GM12864 (cell line): ENCODE measurements at regions not wholly inside any gene's neighbourhood (a gene's known extent, or its start where the extent isn't known, plus 50 kb on each side); places are given as distances from the start of the nearest gene placed in this dataset.

Experiments
- DNase-seq: peaks from one replicate; pipeline ENCODE4 v3.0.0-alpha.2; 2011; ENCODE audit warnings: low read depth
- H3K4me3 ChIP-seq: 2 replicates; pipeline ENCODE4 v1.5.1; 2011; ENCODE audit warnings: mild to moderate bottlenecking, low read depth, low read length, control low read depth
- TF ChIP-seq, protein P1 (sequence below): IDR thresholded peaks from 2 replicates; pipeline ENCODE4 v1.5.1; 2011; ENCODE audit warnings: low read depth, mild to moderate bottlenecking, moderate library complexity, low read length, control low read depth, inconsistent platforms; ENCODE audit errors: missing control alignments

DNA sequence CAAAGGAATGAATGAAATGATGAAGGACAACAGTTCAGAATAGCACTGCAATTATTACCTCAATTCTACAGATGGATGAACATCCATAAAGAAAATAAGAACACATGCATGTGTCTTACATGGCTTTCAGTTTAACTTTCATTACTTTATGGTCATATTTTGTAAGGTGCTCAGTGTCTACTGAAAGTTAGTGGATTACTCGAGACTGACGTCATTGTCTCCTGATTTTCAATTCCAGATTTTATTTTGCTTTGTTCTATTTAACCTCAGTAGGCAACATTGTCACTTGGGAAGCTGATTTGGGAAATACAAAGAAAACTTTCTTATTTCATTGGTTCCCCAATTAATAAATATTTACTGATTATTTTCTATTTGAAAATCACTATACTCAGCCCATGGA is 363.7 kb downstream of the CHSY3 start:
- DNase-seq: no peak
- H3K4me3 ChIP-seq: no peak overlapping the region
- TF ChIP-seq, protein P1, sequence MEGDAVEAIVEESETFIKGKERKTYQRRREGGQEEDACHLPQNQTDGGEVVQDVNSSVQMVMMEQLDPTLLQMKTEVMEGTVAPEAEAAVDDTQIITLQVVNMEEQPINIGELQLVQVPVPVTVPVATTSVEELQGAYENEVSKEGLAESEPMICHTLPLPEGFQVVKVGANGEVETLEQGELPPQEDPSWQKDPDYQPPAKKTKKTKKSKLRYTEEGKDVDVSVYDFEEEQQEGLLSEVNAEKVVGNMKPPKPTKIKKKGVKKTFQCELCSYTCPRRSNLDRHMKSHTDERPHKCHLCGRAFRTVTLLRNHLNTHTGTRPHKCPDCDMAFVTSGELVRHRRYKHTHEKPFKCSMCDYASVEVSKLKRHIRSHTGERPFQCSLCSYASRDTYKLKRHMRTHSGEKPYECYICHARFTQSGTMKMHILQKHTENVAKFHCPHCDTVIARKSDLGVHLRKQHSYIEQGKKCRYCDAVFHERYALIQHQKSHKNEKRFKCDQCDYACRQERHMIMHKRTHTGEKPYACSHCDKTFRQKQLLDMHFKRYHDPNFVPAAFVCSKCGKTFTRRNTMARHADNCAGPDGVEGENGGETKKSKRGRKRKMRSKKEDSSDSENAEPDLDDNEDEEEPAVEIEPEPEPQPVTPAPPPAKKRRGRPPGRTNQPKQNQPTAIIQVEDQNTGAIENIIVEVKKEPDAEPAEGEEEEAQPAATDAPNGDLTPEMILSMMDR: no peak

DNA sequence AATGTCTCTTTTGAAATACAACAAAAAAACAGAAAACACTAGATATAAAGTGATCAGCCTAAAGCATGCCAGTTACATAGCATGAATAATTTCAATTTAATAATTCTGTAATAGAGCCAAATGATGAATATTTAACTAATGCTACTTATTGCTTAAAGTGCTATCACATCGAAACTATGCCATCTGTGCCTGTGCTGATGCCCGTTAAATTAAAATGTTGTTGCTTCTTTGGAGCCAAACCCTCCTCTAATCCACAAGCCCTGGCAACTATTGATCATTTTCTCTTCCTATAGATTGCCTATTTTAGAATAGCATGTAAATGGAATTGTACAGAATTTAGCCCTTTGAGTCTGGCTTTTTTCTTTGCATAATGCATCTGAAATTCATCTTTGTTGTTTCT is 356.2 kb downstream of the CHSY3 start:
- DNase-seq: no peak
- no peak overlapping the region for H3K4me3 ChIP-seq
- TF ChIP-seq, protein P1: no peak

DNA sequence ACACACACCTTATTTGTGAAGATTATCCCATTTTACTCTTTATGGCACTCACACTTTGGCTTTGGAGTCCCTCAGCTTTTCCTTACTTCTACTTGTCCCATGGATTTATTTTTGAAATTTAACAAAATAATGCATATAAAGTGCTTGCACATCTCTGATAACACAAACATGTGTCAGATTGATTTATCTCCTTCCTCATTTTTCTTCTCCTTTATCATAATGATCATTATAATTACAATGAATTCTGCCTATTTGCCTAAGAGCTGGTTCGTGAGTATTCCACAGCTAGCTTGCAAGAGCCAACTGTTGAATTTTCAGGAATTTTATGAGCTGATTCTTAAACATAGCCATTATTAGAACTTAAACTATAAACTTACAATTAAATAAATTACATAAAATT is 347.7 kb downstream of the CHSY3 start:
- H3K4me3 ChIP-seq: no peak overlapping the region
- TF ChIP-seq, protein P1: no peak
- DNase-seq: no peak

DNA sequence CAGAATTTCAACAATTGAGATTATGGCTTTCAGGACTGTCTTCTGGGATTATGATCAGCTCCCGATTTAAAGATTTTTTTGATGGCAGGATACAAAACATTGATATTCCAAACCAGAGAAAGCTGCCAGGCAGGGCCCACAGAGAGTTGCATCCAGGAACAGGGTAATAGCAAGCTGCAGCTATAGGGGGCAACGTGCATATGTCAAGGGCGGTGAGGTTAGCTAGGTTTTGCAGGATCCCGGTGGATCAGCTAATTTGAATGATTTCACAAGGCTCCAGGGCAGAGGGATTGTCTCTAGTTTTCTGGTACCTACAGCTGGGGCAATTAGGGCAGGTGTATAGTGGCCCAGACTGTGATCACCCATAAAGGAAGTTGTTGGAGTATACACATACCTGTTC is 339.4 kb downstream of the CHSY3 start:
- TF ChIP-seq, protein P1: no peak
- H3K4me3 ChIP-seq: no peak overlapping the region
- DNase-seq: no peak

DNA sequence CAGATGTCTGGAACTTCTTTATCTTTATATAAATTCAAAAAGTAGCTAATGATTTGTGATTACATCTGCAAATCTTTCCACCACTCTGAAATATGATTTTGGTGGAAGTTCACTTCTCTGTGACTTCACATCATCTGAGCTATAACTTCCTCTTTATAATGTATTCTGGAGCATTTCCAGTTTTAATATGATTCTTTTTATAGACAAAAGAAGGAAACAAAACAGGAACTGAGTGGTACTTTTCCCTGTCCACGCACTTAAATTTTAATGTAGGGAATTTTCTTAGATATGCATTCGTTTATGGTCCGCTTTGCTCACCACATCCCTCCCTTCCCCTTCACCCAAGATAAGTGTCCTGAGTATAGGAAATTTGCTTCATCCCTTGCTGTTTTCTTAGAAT is 333.5 kb downstream of the CHSY3 start:
- no peak overlapping the region for H3K4me3 ChIP-seq
- DNase-seq: no peak
- TF ChIP-seq, protein P1: no peak
